GM06990 (cell line): ENCODE measurements at regions not wholly inside any gene's neighbourhood (a gene's known extent, or its start where the extent isn't known, plus 50 kb on each side); places are given as distances from the start of the nearest gene placed in this dataset.

Experiments
- DNase-seq: peaks from one replicate; pipeline ENCODE4 v3.0.0-alpha.2; 2011; ENCODE audit not compliant: insufficient read length; ENCODE audit errors: extremely low read depth
- H3K27me3 ChIP-seq: replicated peaks from 2 replicates; pipeline ENCODE4 v1.6.0; 2011; ENCODE audit warnings: low read length; ENCODE audit not compliant: control insufficient read depth, insufficient read depth
- H3K36me3 ChIP-seq: 2 replicates; pipeline ENCODE4 v1.5.1; 2011; ENCODE audit warnings: low read length; ENCODE audit not compliant: control insufficient read depth, insufficient read depth
- H3K4me3 ChIP-seq: replicated peaks from 2 replicates; pipeline ENCODE4 v1.5.1; 2011; ENCODE audit warnings: low read depth, mild to moderate bottlenecking, control low read depth, low read length
- TF ChIP-seq, protein P1 (sequence below): IDR thresholded peaks from 2 replicates; pipeline ENCODE4 v1.5.1; 2011; ENCODE audit warnings: low read length, control low read depth, mild to moderate bottlenecking, inconsistent platforms; ENCODE audit not compliant: insufficient read depth, poor library complexity, severe bottlenecking

DNA sequence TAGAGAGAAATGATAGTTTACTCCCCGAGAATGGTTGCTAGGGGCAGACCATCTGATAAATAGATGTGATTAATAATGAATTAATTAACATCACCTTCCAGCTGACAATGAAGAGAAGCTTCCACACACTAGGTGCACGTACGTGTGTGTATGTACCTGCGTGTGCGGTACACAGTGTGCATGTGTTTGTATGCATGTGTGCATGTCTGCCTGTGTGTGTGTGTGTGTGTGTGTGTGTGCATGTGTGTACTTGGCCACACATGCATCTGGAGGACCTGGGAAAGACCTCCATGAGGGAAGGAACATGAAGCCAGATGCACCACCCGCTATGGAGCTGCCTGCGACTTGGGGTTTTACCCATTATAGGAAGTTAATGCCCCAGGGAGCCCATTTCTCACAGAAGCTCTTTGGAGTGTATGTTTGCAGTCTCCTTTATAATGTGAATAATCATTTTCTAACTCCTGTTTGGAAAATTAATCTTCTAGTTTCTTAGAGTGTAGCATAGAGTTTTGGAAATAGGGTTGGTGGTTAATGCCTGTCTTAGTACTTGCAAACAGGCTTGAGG is 229.1 kb downstream of the ENGASE start:
- TF ChIP-seq, protein P1, sequence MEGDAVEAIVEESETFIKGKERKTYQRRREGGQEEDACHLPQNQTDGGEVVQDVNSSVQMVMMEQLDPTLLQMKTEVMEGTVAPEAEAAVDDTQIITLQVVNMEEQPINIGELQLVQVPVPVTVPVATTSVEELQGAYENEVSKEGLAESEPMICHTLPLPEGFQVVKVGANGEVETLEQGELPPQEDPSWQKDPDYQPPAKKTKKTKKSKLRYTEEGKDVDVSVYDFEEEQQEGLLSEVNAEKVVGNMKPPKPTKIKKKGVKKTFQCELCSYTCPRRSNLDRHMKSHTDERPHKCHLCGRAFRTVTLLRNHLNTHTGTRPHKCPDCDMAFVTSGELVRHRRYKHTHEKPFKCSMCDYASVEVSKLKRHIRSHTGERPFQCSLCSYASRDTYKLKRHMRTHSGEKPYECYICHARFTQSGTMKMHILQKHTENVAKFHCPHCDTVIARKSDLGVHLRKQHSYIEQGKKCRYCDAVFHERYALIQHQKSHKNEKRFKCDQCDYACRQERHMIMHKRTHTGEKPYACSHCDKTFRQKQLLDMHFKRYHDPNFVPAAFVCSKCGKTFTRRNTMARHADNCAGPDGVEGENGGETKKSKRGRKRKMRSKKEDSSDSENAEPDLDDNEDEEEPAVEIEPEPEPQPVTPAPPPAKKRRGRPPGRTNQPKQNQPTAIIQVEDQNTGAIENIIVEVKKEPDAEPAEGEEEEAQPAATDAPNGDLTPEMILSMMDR = no peak
- Histone ChIP-seq H3K36me3 (no peaks in the 10 kb centered on the region), H3K27me3 (no peaks in the 10 kb centered on the region; the same call in 1 of the 2 replicates)

DNA sequence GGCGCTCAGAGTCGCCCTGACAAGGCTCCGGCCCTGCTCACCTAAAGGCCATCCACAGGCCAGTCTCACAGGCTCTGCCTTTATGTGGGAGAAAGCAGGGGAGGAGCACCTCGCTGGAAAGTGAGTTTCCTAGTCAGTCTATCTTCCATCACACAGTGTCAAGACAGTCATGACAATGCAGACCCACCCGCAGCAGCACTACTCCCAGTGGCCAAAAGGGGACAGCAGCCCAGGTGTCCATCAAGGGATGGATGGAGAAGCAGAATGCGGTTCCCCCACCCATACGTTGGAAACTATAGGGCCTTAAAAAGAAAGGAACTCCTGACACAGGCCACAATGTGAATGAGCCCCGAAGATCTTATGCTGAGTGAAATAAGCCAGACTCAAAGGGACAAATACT is 226.8 kb downstream of the ENGASE start:
- Histone ChIP-seq H3K4me3 (no peak overlapping the region), H3K27me3 (no peaks in the 10 kb centered on the region; the same call in 1 of the 2 replicates), H3K36me3 (no peaks in the 10 kb centered on the region)
- DNase-seq = no peak
- TF ChIP-seq, protein P1 = peak; percentile 8

More for the DNA sequence above, 229.1 kb downstream of the ENGASE start:
- DNase-seq = no peak
- H3K4me3 ChIP-seq = no peak overlapping the region

DNA sequence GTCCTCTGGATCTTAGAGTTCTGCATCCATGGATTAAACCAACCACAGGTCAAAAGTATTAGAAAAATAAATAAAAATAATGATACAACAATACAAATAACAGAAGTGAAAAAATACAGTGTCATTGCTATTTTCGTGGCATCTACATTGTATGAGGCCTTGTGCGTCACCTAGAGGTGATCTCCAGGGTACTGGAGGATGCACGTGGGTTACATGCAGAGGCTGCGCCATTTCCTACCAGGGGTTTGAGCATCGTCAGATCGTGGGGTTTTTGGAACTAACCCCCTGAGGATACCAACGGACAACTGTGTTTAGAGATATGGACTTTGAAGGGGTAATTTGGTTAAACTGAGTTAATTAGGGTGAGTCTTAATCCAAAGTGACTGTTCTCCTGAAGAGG is 224.7 kb downstream of the ENGASE start:
- TF ChIP-seq, protein P1 = peak; percentile 41
- DNase-seq = no peak
- H3K4me3 ChIP-seq = no peak overlapping the region
- no peaks in the 10 kb centered on the region for H3K36me3 ChIP-seq
- no peaks in the 10 kb centered on the region; the same call in none of the 2 replicates for H3K27me3 ChIP-seq

DNA sequence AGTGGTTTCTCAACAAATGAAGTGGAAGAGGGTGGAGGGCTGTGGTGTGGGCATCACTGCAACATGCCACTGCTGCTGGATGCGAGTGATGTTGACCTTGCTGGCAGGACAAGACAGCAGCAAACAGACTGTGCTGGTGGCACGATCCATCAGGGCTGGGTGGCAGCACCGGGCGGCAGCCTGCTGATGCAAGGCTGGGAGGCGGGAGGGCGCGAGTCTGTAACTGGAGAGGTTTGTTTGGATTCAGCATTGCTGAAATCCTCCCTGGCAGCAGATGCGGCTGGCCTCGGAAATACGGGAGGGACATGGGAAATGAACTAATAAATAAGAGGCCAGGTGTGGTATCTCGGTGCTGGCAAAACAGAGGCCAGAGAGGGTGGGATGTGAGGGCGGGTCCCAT is 224.2 kb downstream of the ENGASE start:
- no peak for DNase-seq
- Histone ChIP-seq H3K36me3 (no peaks in the 10 kb centered on the region), H3K4me3 (no peak overlapping the region), H3K27me3 (no peaks in the 10 kb centered on the region; the same call in none of the 2 replicates)
- TF ChIP-seq, protein P1 = no peak

DNA sequence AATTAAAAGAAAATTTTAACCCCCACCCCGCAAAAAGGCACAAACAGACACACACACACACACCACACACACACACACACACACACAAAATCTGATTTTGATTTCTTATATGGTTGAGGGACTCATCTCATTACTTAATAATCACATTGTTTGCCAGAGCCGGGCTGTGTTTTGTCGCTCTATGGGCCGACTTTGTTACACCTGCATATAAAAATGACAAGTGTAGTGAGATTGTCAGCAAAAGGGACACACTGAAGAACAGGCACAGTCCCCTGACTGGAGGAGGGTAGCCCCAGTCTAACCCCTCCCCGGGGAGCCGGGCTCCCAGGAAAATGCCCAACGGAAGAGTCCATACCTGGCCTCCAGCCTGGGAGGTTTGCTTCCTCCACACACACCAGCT is 221.6 kb downstream of the ENGASE start:
- TF ChIP-seq, protein P1 = no peak

DNA sequence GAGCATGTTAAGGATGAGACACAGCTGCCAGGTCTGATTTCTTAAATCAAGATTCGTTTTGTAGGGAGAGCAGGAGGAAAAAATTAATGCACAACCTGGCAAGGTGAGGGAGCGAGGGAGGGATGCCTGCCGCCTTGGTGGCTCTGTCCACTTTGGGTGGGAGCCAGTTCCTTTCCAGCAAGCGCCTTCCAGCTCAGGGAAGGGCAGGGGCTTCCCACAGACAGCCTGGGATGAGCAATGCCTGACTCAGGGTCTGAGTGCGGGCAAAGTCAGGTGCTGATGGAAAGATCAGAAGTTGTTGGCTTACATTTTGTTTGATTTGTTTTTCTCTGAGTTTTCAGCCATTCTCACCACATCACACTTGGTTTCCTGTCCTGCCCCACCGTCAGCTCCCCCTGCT is 220.7 kb downstream of the ENGASE start:
- Histone ChIP-seq H3K36me3 (no peaks in the 10 kb centered on the region), H3K4me3 (no peak overlapping the region), H3K27me3 (no peaks in the 10 kb centered on the region; the same call in none of the 2 replicates)
- TF ChIP-seq, protein P1 = no peak
- no peak for DNase-seq

More for the DNA sequence above, 221.6 kb downstream of the ENGASE start:
- no peak for DNase-seq
- Histone ChIP-seq H3K27me3 (no peaks in the 10 kb centered on the region; the same call in none of the 2 replicates), H3K4me3 (no peak overlapping the region), H3K36me3 (no peaks in the 10 kb centered on the region)
